Right lobe of liver (tissue), 4 donors: ENCODE measurements at regions not wholly inside any gene's neighbourhood (a gene's known extent, or its start where the extent isn't known, plus 50 kb on each side); places are given as distances from the start of the nearest gene placed in this dataset.
"Not testable (repeated sequence)": the region's sequence is repeated elsewhere in the genome, so short reads cannot be mapped to it uniquely, and the experiment has no call there.

ENCODE experiments used
- POLR2A ChIP-seq: fragments of 450-650 bp; IDR thresholded peaks from one replicate; pipeline ENCODE4 v1.6.1; 2017; ENCODE audit warnings: antibody characterized with exemption, mild to moderate bottlenecking
- TF ChIP-seq, protein P1 (sequence below), 4 donors: fragments of 200-600 bp in 3 of 4; fragments of 450-650 bp in 1 of 4; IDR thresholded peaks; one replicate each; pipeline versions ENCODE4 v1.5.1 to v1.8.0; 2016 to 2022; ENCODE audit warnings: antibody characterized with exemption in 4 of 4, mild to moderate bottlenecking in 2 of 4
- donor health status: DM: no; HTN: no; CAD: no.
- donor health status: DM: no; HTN: no; CAD: no.
- donor health status: DM: no; HTN: yes; CAD: no.

DNA sequence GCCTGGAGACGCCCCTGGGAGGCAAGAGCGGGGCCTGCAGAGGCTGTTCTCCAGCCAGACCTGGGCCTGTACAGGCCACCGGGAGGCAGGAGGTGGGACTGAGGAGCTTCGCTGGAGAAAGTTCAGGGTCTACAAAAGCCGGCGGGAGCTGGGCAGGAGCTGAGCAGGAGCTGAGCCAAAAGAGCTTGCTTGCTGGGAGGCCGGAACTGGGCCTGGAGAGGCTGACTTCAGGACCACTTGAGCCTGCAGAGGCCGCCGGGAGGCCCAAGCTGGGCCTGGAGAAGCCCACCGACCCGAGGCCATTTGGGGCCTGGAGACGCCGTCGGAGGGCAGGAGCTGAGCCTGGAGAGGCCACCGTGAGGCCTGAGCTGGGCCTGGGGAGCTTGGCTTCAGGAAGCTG is 309.0 kb downstream of the ZNF479 start:
- TF ChIP-seq, protein P1, sequence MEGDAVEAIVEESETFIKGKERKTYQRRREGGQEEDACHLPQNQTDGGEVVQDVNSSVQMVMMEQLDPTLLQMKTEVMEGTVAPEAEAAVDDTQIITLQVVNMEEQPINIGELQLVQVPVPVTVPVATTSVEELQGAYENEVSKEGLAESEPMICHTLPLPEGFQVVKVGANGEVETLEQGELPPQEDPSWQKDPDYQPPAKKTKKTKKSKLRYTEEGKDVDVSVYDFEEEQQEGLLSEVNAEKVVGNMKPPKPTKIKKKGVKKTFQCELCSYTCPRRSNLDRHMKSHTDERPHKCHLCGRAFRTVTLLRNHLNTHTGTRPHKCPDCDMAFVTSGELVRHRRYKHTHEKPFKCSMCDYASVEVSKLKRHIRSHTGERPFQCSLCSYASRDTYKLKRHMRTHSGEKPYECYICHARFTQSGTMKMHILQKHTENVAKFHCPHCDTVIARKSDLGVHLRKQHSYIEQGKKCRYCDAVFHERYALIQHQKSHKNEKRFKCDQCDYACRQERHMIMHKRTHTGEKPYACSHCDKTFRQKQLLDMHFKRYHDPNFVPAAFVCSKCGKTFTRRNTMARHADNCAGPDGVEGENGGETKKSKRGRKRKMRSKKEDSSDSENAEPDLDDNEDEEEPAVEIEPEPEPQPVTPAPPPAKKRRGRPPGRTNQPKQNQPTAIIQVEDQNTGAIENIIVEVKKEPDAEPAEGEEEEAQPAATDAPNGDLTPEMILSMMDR (IDR thresholded peaks at IDR 0.05): not testable (repeated sequence)
- TF ChIP-seq POLR2A: not testable (repeated sequence)
